ENCODE measurements at regions not wholly inside any gene's neighbourhood (a gene's known extent, or its start where the extent isn't known, plus 50 kb on each side); places are given as distances from the start of the nearest gene placed in this dataset.
"Not testable (repeated sequence)": the region's sequence is repeated elsewhere in the genome, so short reads cannot be mapped to it uniquely, and the experiment has no call there.

DNA sequence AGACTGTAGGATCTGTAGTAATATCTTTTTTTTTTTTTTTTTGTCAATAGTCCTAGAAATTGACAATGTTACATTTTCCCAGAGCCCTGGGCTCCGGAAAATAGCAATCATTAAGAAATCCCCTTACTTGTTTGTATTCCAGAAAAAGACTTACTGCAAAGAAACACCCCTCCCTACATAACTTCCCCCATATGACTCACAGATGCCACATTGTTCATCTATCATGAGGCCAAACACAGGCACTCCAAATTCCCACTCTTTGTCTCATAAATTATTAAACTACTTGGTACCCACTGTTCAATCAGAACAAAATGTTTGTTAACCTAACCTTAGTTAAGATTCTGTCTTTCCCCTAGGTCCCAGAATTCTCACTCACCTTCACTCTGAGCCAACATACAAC lies 53.5 kb downstream of the TEX51 start:
- peak; percentile 27 for DNase-seq

DNA sequence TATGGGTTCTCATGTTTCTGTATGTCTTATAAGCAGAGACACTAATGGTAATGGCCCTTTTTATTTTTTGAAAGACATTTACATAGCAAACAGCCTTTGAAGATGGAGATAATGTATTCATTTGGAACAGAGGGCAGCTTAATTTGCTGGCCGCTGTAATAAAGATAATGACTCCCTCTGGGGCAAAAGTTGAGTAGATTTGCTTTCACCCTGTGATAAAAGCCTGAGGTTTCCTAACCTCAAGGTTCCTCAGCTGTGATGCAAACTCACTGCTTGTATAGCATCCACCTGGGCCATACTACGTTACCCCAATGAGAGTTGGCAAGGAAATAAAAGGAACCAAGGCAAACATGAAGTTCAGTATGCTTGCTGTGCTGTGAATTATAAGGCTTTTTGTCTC lies 54.8 kb downstream of the TEX51 start:
- DNase-seq = no peak

DNA sequence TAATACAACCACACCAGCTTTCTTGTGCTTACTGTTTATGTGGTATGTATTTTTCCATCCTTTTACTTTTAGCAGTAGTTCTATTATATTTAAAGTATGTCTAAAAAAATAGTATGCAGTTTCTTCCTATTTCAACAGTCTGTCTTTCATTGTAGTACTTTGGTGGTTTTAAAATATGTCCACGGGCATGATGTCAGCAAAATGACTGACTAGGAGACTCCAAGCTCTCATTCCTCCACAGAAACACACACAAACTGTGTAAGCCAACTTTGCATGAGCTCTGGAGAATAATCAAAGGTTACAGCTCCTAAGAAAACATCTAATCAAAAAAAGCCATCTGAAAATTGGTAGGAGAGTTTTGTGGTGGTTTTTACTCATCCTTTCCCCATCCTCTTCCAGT lies 56.1 kb downstream of the TEX51 start:
- DNase-seq = peak; percentile 70

DNA sequence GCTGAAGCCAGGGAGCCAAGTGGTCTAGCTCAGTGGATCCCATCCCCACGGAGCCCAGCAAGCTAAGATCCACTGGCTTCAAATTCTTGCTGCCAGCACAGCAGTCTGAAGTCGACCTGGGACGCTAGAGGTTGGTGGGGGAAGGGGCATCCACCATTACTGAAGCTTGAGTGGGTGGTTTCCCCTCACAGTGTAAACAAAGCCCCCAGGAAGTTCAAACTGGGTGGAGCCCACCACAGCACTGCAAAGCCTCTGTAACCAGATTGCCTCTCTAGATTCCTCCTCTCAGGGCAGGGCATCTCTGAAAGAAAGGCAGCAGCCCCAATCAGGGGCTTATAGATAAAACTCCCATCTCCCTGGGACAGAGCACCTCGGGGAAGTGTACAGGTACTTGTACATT lies 58.1 kb downstream of the TEX51 start:
- DNase-seq = not testable (repeated sequence)

DNA sequence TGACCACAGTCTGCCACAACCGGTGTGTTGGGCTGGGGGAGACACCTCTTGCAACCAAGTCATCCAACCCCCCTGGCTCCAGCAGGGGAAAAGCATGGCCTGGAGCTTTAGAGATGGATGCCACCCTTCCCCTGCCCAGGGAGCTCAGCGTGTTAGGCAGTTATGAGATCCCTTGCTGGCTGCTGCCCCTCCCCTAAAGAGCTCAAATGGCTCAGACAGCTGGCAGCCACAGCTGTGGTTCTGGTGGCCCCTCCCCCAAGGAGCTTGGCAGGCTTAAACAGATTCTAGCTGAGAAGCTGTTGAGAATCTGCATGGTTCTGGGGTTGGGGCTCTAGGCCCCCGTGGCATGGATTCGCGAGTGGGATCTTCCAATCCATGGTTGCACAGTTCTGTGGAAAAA lies 64.7 kb downstream of the TEX51 start:
- DNase-seq = no peak

DNA sequence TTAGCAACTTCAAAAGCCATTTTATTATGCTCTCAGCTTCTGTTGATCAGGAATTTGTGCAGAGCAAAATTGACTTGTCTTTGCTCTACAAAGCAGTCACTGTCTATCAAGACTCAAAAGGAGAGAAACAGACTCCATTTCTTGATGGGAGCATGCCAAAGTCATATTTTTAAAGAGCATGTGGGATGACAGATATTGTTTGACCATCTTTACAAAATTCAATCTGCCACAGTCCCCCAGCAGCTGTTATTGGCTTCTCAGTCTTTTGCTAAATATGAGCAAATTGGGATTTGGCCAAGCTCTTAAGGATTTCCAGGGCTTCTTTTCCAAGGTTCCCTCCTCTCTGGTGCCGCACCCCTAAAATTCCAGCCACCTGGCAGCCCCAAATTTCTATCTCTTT lies 67.9 kb downstream of the TEX51 start:
- DNase-seq = no peak

DNA sequence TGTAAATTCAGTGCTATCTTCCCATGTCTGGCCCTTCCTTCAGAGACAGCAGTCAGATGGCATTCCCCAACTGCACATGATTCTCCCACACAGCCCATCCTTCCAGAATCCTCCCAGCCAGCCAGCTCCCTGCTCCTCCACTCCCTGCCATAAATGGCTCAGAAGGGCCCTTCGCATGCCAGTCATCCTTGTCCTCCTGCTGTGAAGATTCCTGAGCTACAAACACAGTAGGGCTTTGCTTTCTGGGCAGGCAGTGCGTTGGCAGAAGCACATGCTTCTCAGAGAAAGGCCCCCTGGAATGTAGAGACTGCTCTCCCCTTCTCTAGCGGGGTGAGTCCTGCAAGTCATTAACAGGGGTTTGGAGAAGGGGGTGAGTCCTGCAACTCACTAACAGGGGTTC lies 71.9 kb downstream of the TEX51 start:
- DNase-seq = peak; percentile 88

DNA sequence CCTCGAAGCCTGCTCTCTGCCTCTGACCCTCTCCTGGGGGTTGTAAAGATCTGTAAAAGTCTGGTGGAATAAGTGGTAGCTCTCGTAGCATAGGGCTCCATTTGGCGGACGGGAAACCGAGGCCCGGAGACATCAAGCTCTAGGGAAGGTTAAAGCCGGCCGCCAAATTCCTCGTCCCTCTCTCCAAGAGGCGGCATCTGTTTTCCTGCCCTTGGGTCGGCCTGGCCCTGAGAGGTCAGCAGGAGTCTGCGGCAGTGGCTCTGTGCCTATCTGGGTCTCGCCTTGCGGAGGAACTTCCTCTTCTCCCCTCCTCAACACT lies 72.4 kb downstream of the TEX51 start:
- no peak for DNase-seq

DNA sequence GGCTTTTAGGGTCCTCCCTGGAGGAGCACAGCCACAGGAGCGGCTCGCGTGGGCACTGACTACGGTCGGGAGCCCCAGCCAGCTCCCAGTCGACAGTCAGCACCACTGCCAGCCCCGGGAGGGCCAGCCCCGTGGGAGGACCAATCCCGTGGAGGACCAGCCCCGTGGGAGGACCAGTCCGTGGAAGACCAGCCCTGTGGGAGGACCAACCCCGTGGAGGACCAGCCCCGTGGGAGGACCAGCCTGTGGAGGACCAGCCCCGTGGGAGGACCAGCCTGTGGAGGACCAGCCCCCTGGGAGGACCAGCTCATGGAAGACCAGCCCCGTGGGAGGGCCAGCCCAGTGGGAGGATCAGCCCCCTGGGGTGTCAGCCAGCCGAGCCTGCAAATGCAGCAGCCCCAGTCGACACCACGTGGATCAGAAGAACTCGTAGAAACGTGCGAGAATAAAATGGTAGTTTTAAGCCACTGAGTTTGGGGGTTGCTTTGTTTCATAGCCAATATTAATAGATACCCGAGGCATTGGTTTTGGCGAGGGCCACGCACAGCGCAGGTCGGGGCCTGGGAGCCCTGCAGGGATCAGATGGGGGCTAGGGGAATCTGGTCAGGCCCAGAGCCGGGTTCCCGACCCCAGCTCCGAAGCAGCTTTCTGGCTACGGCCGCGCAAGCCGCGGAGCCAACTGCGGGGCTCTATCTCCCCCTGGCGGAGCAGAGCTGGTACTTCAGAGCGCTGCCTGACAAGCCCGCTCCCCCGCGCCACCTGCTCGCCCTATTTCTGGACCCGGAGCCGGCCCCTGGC lies 73.0 kb downstream of the TEX51 start:
- DNase-seq = peak; percentile 79

DNA sequence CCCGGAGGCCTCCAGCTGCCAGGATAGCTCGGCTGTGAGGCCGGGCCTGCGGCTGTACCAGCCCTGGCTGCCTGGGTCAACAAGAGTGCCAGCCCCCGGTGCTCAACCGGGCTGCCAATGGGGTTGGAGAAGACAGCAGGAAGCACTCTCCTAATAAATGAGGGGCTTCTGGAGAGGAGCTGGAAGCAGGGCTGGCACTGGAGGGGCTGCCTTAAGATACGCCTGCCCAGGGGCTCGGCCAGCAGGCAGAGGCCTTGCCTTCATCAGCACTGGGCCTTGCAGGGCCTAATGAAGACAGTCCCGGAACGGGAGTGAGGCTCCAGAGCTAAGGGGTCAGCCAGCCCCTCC lies 73.6 kb downstream of the TEX51 start:
- no peak for DNase-seq

DNA sequence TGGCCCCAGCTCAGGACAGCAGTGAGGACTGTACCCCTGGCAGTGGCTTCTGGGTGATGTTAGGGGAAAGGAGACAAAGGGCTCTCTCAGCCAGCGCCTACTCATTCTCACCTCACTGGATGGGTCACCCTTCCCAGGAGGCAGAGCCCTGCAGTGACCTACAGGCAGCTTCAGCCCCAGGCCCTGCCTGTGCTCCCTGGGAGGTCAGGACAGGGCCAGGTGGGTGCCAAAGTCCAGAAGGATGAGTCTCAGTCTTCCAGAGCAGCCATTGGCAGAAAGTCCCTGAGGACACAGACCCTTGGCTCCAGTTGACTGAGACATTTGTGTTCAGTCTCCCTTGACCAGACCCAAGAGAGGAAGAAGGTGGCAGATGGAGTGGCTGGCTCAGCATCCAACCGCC lies 75.1 kb downstream of the TEX51 start:
- DNase-seq = no peak

DNA sequence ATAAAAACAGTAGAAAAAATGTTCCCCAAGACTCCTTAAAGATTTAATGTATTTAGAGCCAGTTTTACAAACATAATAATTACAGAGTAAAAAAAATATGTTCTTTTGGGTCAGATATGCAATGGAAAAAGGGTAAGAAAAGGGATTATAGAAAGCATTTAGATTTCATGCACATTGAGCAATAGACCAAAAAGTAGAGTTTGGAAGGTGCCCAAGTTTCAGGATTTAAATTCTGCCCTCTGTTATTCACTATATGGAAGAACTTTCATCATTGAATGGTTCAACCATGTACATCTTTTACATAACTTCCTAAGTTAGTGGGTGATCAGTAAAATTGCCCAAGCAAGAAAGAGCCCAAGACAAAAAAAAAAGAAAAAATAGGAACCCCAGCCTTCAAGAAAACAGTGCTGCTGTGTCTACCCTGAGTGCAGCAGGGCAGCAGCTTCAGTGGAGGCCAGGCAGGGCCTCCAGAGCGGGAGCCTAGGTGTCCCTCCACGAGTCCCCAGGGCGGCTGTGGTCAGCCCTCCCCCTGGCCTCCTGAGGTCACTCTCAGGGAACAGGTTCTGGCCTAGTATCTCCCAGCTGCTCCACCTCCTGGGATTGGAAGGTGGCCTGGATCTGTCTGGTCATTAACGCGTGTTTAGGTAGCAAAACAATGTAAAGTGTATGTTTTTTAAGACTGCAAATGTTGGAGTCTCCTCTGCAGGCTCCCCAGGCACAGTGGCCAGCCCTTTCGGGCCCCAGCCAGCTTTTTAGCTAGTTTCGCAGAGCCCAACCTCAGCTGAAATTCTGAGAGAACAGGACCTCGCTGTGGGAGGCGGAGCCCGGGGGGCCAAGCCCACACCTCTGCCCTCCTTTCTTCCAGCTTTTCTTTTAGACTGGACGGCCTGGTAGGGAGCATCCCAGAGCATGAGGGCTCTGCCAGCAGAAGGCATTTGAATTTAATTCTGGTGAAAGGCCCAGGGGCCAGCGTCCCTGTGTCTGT lies 77.3 kb downstream of the TEX51 start:
- no peak for DNase-seq

DNA sequence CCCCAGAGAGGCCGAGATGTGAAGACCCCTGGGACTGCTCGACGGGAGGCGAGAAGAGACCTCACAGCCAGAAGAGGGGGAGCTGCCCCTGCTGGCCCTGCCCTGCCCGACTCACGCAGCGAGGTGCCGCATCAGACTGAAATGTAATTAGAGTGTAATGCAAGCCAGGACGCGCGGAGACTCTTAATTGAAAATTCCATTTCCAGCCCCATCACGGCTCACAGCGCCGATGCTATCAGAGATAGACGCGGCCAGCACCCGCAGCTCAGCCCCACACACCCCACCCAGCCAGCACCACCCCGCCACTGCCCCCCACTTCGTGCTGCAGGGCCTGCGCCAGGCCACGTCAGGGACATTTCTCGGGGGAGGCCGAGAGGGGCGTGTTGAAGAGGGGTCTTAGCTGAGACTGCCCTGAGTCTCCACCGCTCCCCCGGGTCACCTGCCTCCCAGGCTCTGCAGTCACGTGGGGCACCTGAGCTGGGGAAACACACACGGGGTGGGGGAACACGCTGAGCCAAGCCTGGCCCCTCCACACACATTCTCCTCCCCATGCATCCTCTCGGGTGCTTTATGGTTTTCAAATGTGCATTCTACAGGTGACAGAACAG lies 78.1 kb downstream of the TEX51 start:
- DNase-seq = no peak

DNA sequence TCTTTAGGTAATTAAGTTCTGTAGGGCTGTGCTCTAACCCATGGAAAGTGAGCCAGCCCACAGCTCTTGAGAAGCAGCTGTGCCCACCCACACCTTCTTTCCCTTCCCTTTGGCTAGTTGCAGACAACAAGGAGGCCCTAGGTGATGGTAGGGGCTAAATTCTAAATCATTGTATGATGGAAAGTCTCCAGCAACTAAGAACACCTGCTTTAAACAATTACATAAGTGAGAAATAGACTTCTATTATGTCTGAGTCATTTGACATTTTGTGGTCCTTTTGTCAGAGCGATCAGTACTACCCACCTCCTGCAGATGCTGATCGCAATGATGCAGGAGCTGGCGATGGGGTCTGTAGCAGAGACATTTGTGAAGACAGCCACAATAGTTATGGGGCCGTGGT lies 79.6 kb downstream of the TEX51 start:
- no peak for DNase-seq

DNA sequence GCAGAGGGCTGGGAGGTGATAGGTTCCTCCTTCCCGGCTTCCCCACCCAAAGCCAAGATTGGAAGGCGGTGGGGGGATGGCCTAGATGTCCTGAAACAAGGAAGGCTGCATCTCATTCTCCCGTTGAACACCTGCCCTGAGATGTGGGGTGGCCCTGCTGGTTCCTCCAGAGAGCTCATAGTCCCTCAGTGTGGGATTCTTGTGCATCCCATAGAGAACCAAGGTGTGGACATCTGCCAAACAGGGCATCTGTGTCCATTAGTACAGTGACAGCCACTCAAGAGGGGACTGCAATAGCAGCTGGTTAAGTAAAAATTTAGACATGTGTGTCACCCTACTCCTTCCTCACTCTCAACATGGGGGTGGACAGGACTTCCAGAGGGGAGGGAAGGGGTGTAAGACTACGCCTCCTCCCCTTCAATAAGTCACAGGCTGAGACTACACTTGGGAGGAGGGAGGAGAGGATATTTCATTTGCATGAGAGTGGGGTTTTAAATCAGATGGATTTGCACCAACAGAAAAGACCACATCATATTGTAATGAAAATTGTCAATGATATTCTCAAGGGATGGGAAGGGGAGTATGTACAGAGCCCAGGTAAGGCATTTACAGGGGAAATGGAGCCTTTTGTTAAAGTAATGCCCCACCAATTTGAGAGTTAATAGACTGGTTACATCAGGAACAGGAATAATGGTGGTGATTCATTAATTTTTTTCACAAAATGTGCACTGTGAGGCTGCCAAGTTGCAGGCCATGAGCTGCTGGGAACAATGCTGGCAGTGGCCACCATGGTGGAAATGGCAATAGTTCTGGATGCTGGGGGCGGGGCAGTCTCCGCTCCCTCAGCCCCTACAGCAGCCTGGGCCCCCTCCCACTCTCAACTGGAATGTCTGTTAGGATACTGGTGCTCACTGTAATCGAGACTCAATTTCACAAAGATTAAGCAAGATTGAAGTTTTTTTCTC lies 80.6 kb downstream of the TEX51 start:
- DNase-seq = no peak

DNA sequence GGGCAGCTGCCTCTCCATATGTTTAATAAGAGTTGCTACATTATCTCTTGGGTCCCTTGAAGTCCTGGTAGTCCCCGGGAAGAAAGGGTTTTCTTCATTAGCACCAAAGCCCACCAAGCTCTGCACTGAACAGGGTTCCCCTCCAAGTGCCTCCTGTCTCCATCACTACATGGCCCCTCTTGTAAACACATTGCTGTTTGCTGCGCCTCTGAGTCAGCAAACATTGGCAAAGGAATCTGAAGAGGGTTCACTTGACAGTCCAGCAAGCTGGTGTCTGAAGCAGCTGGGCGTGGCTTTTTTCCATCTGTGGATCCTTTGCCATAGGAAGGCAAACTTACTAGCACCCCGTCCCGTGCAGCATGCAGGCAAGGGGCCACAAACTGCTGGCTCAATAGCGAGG lies 82.8 kb downstream of the TEX51 start:
- no peak for DNase-seq

DNA sequence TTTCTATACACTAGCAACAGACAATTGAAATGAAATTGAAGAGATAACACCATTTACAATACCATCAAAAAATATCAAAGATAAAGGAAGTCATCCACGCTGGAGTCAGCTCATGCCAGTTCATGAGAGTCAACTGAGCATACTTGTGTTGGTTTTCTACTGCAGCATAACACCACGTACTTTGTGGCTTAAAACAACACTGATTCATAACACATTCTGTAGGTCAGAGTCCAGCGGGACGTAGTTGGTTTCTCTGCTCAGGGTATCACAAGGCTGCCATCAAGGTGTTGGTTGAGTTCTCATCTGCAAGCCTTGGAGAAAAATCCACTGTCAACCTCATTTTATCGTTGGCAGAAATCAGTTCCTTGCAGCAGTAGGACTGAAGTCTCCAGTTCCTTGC lies 84.2 kb downstream of the TEX51 start:
- no peak for DNase-seq

DNA sequence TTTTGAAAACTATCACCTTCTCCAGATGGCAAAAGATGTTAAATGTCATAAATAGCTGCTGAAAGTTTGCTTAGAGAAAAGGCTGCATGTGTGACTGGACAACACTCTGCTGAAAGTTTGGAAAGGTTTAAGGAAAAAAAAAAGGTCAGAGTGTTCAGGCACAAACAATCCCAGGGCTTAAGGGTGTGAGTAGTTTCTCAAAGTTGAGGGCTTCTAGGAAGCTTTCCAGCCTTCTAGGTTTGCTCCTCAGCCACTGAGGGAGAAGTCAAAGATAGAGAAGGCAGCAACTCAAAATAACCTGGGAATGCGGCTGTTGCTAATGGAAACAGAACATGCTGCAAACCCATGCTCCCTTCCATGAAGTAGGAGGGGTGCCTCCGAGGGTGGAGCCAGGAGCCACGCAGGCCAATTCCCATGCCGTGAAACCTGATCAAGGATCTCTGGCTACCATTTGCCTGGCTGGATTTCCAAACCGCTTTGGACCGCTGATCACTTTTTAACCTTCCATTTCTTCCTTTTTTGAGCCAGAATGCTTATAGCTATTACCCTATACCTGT lies 88.0 kb downstream of the TEX51 start:
- DNase-seq = no peak

DNA sequence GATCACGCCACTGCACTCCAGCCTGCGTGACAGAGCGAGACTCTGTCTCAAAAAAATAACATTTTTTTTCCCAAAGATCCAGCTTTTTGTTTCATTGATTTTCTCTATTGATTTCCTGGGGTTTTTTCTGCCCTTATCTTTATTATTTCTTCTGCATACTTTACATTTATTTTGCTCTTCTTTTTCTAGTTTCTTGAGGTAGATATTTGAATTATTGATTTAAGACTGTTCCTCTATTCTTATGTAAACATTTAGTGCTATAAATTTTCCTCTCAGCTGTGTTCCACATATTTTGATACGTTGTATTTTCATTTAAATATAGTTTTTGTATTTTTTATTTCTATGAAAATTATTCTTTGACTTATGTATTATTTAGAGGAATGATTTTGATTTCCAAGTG lies 89.8 kb downstream of the TEX51 start:
- no peak for DNase-seq

DNA sequence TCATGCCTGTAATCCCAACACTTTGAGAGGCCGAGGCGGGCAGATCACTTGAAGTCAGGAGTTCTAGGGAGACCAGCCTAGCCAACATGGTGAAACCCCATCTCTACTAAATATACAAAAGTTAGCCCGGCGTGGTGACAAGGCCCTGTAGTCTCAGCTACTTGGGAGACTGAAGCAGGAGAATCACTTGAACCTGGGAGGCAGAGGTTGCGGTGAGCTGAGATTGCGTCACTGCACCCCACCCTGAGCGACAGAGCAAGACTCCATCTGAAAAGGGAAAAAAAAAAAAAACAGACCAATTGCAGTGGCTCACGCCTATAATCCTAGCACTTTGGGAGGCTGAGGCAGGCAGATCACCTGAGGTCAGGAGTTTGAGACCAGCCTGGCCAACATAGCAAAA lies 90.4 kb downstream of the TEX51 start:
- not testable (repeated sequence) for DNase-seq

DNA sequence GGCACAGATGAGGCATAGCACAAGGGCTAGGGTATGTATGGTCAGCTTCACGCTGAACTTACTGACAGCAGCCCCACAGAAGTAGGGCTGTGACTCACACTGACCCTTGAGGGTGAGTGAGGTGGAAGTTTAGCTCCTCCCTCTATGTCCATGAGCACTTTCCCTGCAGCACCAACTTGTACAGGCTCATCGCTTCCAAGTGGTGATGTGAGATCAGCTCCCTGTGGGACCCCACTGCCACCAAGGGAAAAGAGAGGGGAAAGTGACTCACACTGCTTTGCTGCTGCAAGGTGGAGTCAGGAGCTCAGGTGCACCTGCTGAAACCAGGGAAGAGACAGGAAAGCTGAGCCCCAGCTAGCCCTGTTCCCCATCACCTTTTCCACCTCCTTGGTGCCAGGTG lies 91.5 kb downstream of the TEX51 start:
- DNase-seq = no peak

Data from fibroblast of skin of scalp (primary cell).